Renal cortex interstitium (tissue), 11 donors: ENCODE measurements at regions not wholly inside any gene's neighbourhood (a gene's known extent, or its start where the extent isn't known, plus 50 kb on each side); places are given as distances from the start of the nearest gene placed in this dataset.
A peak's percentile ranks its signal among the peaks of the same experiment; 100 is the strongest.

ENCODE experiments used
- DNase-seq, 11 donors: peaks; one replicate each; pipeline ENCODE4 v3.0.0-alpha.2; 2013; ENCODE audit warnings: low read depth in 9 of 11, low spot score in 4 of 11; ENCODE audit errors: extremely low read depth in 1 of 11

DNA sequence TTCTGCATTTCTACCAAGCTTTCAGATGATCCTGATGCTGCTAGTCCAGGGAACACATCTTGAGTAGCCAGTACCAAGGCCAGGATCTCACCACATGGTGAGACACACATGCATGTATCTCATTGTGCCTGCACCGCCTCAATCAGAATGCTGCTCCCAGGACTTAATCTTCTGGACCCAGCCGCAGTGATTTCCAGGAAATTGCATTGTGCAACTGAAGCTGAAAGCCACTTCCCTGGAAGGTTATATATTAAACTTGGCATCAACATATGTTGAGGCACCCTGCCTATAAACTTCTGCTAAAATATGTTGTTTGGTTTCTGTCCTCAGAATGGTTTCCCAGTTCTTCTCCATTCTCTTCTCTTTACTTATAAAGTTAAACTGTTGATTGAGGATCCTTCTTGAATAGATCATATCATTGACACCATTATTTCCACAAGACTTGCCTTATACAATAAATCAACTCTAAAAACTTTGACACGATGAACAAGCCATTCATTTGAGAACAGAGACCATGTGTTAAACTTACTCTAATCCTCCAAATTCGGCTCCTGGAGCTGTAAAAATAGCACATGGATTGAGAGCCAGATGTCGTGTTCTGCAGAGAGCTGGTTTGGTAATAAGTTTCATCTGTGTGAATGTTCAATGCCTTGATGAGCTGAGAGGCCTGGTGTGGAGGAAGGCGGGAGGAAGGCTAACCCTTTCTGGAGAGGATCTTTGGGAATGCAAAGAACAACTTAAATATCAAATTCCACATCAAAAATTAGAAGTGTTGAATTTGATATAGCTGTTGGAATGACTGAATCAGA lies 65.0 kb upstream of the PCSK2 start:
- no peak for DNase-seq

DNA sequence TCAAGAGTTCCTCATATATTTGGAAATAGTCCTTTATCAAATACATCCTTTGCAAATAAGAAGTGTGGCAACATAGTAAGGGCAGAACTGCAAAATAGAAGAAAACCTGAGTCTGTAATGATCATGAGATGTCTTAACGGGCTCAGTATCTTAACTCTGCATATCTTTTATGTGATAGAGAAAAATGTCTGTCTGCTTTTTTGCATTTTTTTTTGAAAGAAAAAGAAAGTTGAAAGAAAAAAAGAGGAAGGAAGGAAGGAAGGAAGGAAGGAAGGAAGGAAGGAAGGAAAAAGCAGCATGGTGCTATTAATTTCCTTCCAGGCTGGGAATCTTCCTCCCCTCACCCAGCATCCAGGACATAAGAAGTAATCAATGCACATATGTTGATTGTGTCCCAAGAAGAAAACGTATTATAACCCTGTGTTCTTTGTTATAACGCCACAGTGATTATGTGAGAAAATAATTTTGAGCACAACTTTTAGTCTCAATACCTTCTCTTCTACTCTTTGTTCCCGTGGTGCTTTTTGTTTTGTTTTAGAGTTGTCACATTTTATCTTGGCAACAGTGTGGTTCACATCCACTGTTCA lies 58.7 kb upstream of the PCSK2 start:
- no peak for DNase-seq

DNA sequence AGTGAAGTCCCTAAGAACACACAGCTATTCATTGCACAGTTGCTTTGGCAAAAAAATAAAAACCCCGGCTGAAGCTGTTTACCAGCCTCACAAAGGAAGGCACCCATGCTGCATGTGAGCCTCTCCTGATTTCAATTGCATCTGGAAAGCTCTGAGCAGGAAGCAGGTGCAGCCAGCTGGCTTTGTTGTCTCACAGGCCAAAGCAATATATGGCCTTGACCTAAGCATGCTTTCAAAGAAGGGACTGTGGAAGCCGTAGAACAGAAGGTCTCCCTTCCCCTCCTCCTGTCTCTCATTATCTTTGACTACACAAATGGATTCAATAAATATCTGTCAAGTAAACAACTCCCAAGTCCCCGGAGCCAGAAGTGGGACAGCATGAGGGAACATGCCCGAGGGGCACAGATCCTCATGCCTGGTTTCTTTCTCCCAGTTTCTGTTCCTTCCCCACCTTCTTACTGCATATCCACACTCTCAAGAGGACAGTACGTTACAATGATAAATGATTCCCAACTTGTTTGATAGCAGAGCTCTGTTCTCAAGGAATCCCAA lies 57.2 kb upstream of the PCSK2 start:
- DNase-seq, result peak in 7 of 11 donors; percentile 7 to 40 (median 14)

DNA sequence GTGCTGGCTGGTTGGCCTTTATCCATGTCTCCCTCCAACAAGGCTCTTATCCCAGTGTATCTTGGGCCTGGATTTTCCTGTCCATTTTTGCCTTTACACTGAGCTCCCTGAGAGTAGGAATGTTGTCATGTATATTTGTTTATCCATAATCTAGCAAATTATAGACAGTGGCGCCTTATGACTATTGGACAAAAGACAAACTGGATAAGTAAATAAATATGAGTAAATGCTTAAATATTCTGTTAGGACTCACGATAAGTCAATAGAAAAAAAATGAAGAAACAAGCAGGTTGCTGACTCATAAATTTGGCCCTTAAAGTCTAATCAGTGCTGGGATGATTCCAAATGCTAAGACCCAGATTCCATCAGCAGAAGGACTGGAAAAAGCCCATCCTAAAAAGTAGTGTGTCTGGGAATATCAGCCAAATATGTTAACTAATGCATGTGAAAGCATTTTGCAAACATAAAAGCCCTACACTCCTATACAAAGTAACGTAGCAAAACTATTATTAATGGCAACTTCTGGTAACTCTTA lies 55.0 kb upstream of the PCSK2 start:
- no peak for DNase-seq

DNA sequence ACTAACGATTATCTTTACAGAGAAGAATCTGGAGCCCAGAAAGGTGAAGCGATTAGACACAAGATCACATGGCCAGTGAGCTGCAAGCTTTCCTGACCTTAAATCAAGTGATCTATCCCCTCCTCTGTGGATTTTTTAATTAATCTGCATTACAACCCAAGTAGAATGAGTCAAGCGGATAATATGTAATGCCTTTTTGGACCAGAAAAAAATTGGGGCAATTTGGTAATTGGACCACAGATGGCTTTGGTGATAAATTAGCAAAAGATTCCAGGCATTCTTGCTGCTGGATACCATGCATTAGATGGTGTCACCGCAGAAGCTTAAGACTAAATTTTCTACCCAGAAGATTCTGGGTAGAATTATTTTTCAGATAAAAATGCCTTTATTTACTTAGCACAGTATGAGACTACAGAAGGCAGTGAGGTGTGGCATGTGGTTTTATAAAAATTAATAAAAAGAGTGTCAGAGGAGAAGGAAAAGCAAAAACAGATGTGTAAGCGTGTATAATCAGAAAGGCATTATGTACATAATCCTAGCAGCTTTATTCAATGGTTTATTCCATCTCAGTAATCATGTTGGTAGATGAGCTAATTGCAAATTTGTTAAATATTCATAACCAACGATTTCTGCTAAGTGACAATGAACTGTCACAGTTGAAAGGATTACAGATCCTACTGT lies 53.9 kb upstream of the PCSK2 start:
- no peak for DNase-seq
